Uterus (tissue), 3 donors: ENCODE measurements at regions not wholly inside any gene's neighbourhood (a gene's known extent, or its start where the extent isn't known, plus 50 kb on each side); places are given as distances from the start of the nearest gene placed in this dataset.

Experiments used
- DNase-seq, 2 donors: peaks; one replicate each; pipeline ENCODE4 v3.0.0-alpha.2; 2019 to 2020
- H3K27ac ChIP-seq, 2 donors: fragments of 200-600 bp; sonication (generic); 1 replicate in 1 of 2; 2 replicates in 1 of 2; pipeline ENCODE4 v1.5.1; 2016 to 2018
- H3K27me3 ChIP-seq, 2 donors: fragments of 200-600 bp; sonication (generic); one replicate each; pipeline ENCODE4 v1.5.1; 2018 to 2019; ENCODE audit warnings: control low read depth in 1 of 2
- H3K36me3 ChIP-seq, 2 donors: fragments of 200-600 bp; sonication (generic); one replicate each; pipeline ENCODE4 v1.5.1; 2019; ENCODE audit warnings: control low read depth in 1 of 2
- H3K4me1 ChIP-seq, 2 donors: fragments of 200-600 bp; sonication (generic); one replicate each; pipeline ENCODE4 v1.5.1; 2018 to 2019; ENCODE audit warnings: control low read depth in 1 of 2
- H3K4me3 ChIP-seq, 2 donors: fragments of 200-600 bp; sonication (generic); 1 replicate in 1 of 2; 2 replicates in 1 of 2; pipeline ENCODE4 v1.5.1; 2018 to 2019; ENCODE audit warnings: mild to moderate bottlenecking in 1 of 2
- H3K9me3 ChIP-seq, 2 donors: fragments of 200-600 bp; sonication (generic); one replicate each; pipeline ENCODE4 v1.5.1; 2019; ENCODE audit warnings: control low read depth in 1 of 2
- POLR2A ChIP-seq, 2 donors: fragments of 450-650 bp; IDR thresholded peaks; one replicate each; pipeline ENCODE4 v1.6.1; 2016; ENCODE audit warnings: antibody characterized with exemption in 2 of 2, mild to moderate bottlenecking in 1 of 2, moderate library complexity in 1 of 2
- intact Hi-C: fragments of 100-400 bp; cut with DNase I; formaldehyde crosslinking; loops from one replicate; pipeline ENCODE4 v1.15.1; 2023; ENCODE audit warnings: low total_unique reads
- TF ChIP-seq, protein P1 (sequence below), 4 experiments: fragments of 200-600 bp in 2 of 4; fragments of 450-650 bp in 2 of 4; sonication (generic) in 2 of 4; IDR thresholded peaks; one replicate each; pipeline ENCODE4 v1.5.1; 2016 to 2019; ENCODE audit warnings: antibody characterized with exemption in 4 of 4, mild to moderate bottlenecking in 2 of 4, moderate library complexity in 1 of 4
- donor health status: DM: yes; HTN: yes; CAD: no.

DNA sequence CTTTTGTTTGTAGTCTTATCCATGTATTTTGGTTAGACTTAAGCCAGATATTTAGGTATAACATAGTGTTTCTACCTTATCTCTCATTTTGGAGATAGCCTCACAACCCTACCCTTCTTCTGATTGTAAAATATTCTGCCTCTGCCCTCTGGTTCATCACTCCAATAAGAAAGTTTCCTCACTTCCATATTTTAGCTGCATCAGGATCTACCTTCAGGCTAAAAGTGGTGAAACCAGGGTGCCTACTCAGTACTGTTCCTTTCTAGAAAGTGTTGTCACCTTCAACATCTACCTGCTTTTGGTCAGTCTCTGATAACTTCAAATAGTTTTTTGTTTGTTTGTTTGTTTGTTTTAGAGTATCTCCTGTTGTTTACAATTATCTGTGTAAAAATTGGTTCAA, 294.6 kb downstream of the ANXA1 start:
- H3K4me1 ChIP-seq, result no peaks in the 10 kb centered on the region
- H3K9me3 ChIP-seq, result no peaks in the 10 kb centered on the region
- H3K27me3 ChIP-seq, result no peaks in the 10 kb centered on the region
- no peak overlapping the region for H3K27ac ChIP-seq
- H3K36me3 ChIP-seq, result no peaks in the 10 kb centered on the region
- H3K4me3 ChIP-seq, result no peak overlapping the region
- TF ChIP-seq POLR2A (IDR thresholded peaks at IDR 0.05), result no peak
- TF ChIP-seq, protein P1, sequence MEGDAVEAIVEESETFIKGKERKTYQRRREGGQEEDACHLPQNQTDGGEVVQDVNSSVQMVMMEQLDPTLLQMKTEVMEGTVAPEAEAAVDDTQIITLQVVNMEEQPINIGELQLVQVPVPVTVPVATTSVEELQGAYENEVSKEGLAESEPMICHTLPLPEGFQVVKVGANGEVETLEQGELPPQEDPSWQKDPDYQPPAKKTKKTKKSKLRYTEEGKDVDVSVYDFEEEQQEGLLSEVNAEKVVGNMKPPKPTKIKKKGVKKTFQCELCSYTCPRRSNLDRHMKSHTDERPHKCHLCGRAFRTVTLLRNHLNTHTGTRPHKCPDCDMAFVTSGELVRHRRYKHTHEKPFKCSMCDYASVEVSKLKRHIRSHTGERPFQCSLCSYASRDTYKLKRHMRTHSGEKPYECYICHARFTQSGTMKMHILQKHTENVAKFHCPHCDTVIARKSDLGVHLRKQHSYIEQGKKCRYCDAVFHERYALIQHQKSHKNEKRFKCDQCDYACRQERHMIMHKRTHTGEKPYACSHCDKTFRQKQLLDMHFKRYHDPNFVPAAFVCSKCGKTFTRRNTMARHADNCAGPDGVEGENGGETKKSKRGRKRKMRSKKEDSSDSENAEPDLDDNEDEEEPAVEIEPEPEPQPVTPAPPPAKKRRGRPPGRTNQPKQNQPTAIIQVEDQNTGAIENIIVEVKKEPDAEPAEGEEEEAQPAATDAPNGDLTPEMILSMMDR (IDR thresholded peaks at IDR 0.05), result no peak
- no peak for DNase-seq
- intact Hi-C loops, result no loop called here

GRCh38 chr9:73451003-73451402, 299.3 kb downstream of the ANXA1 start:
- no peak overlapping the region for H3K4me3 ChIP-seq
- no peaks in the 10 kb centered on the region for H3K4me1 ChIP-seq
- intact Hi-C loops, result no loop called here
- DNase-seq, result no peak
- no peaks in the 10 kb centered on the region for H3K9me3 ChIP-seq
- no peak for TF ChIP-seq POLR2A (IDR thresholded peaks at IDR 0.05)
- TF ChIP-seq, protein P1 (IDR thresholded peaks at IDR 0.05), result no peak
- no peak overlapping the region for H3K27ac ChIP-seq
- no peaks in the 10 kb centered on the region for H3K27me3 ChIP-seq
- H3K36me3 ChIP-seq, result no peaks in the 10 kb centered on the region

DNA sequence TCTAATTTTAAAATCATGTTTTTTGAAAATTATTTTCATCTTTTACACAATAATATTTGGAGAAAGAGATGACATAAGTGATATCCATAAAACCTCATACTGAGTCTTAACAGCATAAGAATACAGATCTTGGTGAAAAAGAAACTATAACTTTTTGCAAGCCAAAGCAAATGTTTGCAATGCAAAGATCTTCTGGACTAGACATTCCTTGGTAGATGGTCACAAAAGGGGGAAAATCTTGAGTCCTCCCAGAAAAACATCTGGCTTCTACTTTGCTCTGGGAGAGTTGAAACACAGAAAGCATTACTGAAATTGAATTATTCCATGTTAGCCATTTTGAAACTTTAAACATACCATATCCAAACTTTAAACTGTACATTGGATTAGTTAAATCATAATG, 308.2 kb downstream of the ANXA1 start:
- H3K36me3 ChIP-seq, result no peaks in the 10 kb centered on the region
- intact Hi-C loops, result no loop called here

DNA sequence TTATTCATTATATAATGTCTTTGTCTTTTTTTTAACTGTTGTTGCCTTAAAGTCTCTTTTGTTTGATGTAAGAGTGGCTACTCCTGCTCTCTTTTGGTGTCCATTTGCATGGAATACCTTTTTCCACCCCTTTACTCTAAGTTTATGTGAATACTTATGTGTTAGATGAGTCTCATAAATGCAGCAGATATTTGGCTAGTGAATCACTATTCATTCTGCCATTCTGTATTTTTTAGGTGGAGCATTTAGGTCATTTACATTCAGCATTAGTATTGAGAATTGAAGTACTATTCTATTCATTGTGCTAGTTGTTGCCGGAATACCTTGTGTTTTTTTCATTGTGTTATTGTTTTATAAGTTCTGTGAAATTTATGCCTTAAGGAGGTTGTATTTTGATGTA, 317.1 kb downstream of the ANXA1 start:
- H3K27ac ChIP-seq, result no peak overlapping the region
- H3K4me1 ChIP-seq, result no peaks in the 10 kb centered on the region
- no peak overlapping the region for H3K4me3 ChIP-seq
- no peaks in the 10 kb centered on the region for H3K9me3 ChIP-seq
- intact Hi-C loops, result no loop called here
- TF ChIP-seq, protein P1 (IDR thresholded peaks at IDR 0.05), result no peak
- no peak for TF ChIP-seq POLR2A (IDR thresholded peaks at IDR 0.05)
- no peaks in the 10 kb centered on the region for H3K27me3 ChIP-seq
- no peak for DNase-seq
- no peaks in the 10 kb centered on the region for H3K36me3 ChIP-seq

More for the DNA sequence above, 308.2 kb downstream of the ANXA1 start:
- Histone ChIP-seq H3K4me3 (no peak overlapping the region), H3K4me1 (no peaks in the 10 kb centered on the region), H3K27ac (no peak overlapping the region), H3K9me3 (no peaks in the 10 kb centered on the region), H3K27me3 (no peaks in the 10 kb centered on the region)
- no peak for TF ChIP-seq POLR2A (IDR thresholded peaks at IDR 0.05)
- TF ChIP-seq, protein P1 (IDR thresholded peaks at IDR 0.05), result no peak
- DNase-seq, result no peak

DNA sequence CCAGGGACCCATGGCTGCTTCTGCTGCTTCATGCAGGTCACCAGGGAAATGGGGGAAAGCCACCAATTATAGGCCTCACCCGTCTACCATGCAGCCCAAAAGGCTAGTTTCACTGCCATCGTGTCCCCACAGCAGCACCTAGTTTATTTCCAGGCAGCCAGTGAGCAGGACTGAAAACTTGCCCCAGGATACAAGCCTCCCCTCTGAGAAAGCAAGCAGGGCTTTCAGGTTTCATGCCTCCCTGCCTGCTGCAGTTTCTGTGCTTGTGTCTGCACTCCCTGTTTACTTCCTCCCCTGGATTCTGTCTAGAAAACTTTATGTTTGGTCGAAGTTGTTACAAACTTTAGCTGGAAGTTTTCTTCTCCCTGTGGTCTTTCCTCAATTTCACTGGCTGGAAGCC, 319.1 kb downstream of the ANXA1 start:
- Histone ChIP-seq H3K4me1 (no peaks in the 10 kb centered on the region), H3K27ac (no peak overlapping the region), H3K36me3 (no peaks in the 10 kb centered on the region), H3K9me3 (no peaks in the 10 kb centered on the region), H3K4me3 (no peak overlapping the region), H3K27me3 (no peaks in the 10 kb centered on the region)
- DNase-seq, result no peak
- TF ChIP-seq, protein P1 (IDR thresholded peaks at IDR 0.05), result no peak
- TF ChIP-seq POLR2A (IDR thresholded peaks at IDR 0.05), result no peak
- intact Hi-C loops, result no loop called here
